ENCODE measurements at regions not wholly inside any gene's neighbourhood (a gene's known extent, or its start where the extent isn't known, plus 50 kb on each side); places are given as distances from the start of the nearest gene placed in this dataset.

DNA sequence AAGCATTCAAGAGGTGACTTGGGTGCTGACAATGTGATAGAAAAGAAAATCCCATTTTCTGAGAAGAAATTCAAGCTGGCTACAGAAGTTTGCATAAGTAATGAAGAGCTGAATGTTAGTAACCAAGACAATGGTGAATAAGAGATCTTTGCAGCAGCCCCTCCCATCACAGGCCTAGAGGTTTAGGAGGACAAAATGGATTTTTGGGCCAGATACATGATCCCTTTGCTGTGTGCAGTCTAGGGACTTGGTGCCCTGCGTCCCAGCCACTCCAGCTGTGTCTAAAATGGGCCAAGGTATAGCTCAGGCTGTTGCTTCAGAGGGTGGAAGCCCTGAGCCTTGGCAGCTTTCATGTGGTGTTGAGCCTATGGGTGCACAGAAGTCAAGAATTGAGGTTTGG is 107.0 kb upstream of the EPHA5 start:
- no peak for TF ChIP-seq CTCF (IDR thresholded peaks at IDR 0.05)
- TF ChIP-seq, protein P1, sequence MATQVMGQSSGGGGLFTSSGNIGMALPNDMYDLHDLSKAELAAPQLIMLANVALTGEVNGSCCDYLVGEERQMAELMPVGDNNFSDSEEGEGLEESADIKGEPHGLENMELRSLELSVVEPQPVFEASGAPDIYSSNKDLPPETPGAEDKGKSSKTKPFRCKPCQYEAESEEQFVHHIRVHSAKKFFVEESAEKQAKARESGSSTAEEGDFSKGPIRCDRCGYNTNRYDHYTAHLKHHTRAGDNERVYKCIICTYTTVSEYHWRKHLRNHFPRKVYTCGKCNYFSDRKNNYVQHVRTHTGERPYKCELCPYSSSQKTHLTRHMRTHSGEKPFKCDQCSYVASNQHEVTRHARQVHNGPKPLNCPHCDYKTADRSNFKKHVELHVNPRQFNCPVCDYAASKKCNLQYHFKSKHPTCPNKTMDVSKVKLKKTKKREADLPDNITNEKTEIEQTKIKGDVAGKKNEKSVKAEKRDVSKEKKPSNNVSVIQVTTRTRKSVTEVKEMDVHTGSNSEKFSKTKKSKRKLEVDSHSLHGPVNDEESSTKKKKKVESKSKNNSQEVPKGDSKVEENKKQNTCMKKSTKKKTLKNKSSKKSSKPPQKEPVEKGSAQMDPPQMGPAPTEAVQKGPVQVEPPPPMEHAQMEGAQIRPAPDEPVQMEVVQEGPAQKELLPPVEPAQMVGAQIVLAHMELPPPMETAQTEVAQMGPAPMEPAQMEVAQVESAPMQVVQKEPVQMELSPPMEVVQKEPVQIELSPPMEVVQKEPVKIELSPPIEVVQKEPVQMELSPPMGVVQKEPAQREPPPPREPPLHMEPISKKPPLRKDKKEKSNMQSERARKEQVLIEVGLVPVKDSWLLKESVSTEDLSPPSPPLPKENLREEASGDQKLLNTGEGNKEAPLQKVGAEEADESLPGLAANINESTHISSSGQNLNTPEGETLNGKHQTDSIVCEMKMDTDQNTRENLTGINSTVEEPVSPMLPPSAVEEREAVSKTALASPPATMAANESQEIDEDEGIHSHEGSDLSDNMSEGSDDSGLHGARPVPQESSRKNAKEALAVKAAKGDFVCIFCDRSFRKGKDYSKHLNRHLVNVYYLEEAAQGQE (IDR thresholded peaks at IDR 0.05; ENCODE audit: low read depth, low read length), result no peak
- no peak for TF ChIP-seq NFIC (IDR thresholded peaks at IDR 0.05; ENCODE audit: borderline replicate concordance)
- TF ChIP-seq CHD2 (IDR thresholded peaks at IDR 0.05; ENCODE audit: low read length, partially characterized antibody), result no peak
- no peak for TF ChIP-seq EZH2phosphoT487 (IDR thresholded peaks at IDR 0.05; ENCODE audit: borderline replicate concordance, low read depth)
- TF ChIP-seq POLR2AphosphoS5 (IDR thresholded peaks at IDR 0.05; ENCODE audit: low read depth, low read length), result no peak
- no peak for TF ChIP-seq YY1 (IDR thresholded peaks at IDR 0.05; ENCODE audit: low read depth)
- TF ChIP-seq, protein P2, sequence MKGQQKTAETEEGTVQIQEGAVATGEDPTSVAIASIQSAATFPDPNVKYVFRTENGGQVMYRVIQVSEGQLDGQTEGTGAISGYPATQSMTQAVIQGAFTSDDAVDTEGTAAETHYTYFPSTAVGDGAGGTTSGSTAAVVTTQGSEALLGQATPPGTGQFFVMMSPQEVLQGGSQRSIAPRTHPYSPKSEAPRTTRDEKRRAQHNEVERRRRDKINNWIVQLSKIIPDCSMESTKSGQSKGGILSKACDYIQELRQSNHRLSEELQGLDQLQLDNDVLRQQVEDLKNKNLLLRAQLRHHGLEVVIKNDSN (IDR thresholded peaks at IDR 0.05; ENCODE audit: borderline replicate concordance, low read depth), result no peak
- TF ChIP-seq SMC3 (IDR thresholded peaks at IDR 0.05; ENCODE audit: low read depth, low read length), result no peak
- TF ChIP-seq JUND (IDR thresholded peaks at IDR 0.05), result no peak
- no peak for TF ChIP-seq RCOR1 (IDR thresholded peaks at IDR 0.05; ENCODE audit: low read length)
- TF ChIP-seq, protein P3, sequence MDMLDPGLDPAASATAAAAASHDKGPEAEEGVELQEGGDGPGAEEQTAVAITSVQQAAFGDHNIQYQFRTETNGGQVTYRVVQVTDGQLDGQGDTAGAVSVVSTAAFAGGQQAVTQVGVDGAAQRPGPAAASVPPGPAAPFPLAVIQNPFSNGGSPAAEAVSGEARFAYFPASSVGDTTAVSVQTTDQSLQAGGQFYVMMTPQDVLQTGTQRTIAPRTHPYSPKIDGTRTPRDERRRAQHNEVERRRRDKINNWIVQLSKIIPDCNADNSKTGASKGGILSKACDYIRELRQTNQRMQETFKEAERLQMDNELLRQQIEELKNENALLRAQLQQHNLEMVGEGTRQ (IDR thresholded peaks at IDR 0.05; ENCODE audit: borderline replicate concordance, low read depth, low read length), result no peak
- no peak for TF ChIP-seq ELF1 (IDR thresholded peaks at IDR 0.05)
- TF ChIP-seq, protein P4, sequence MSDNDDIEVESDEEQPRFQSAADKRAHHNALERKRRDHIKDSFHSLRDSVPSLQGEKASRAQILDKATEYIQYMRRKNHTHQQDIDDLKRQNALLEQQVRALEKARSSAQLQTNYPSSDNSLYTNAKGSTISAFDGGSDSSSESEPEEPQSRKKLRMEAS (IDR thresholded peaks at IDR 0.05; ENCODE audit: low read depth), result no peak

Data from SK-N-SH (cell line).